ENCODE measurements at regions not wholly inside any gene's neighbourhood (a gene's known extent, or its start where the extent isn't known, plus 50 kb on each side); places are given as distances from the start of the nearest gene placed in this dataset.

DNA sequence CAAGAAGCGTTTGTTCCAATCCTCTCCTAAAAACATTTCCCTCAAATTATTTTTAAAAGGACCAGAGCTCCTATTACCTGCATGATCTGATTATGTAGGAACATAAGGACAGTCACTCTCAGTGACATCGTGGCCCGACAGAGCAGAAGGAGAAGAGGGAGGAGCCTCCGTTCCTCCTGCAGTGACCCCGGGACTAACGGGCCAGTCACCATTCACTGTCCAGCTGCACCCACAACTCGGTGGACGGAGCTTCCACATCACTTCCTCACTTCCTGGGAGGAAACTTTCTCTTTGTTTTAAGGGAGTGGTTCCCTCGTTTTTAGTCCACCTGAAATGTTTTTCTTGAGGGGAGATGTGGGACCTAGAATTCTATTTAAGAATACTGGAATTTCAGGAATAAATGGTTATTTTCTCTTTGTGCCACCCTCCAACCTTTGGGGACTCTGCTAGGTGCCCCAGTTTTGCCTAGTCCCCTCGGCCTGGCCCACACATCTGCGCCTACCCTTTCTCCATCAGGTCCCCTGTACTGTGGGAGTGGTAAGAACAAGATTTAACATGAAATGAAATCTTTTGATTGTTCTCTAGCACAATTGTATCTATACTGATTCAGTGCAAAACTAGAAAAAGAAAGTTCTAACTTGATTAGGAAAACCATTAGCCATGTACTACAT lies 173.5 kb upstream of the RNF32 start:
- TF ChIP-seq CTCF (IDR thresholded peaks at IDR 0.05) (no peak), POLR2A (IDR thresholded peaks at IDR 0.05) (no peak), POLR2AphosphoS5 (IDR thresholded peaks at IDR 0.05) (no peak)
- WGBS: 84% methylated on average over 11 of the region's 11 CpGs
- H3K4me1 ChIP-seq (replicated peaks): peaks cover 5% of the 10 kb centered on the region
- H3K9me3 ChIP-seq: no peaks in the 10 kb centered on the region
- H3K27ac ChIP-seq: no peak overlapping the region
- no peaks in the 10 kb centered on the region for H3K36me3 ChIP-seq
- H3K4me3 ChIP-seq: no peak overlapping the region
- H3K27me3 ChIP-seq (replicated peaks; ENCODE audit: insufficient read depth): no peaks in the 10 kb centered on the region
- intact Hi-C loops (cut with DNase I): loop anchor here (10.0 kb wide), 1 partner anchor 652 kb away; the partner anchor contains the start of gene SHH
- no peak for DNase-seq (ENCODE audit: low spot score)

- TF ChIP-seq POLR2AphosphoS5 (IDR thresholded peaks at IDR 0.05) (no peak), POLR2A (IDR thresholded peaks at IDR 0.05) (no peak), CTCF (IDR thresholded peaks at IDR 0.05) (no peak)
- Histone ChIP-seq H3K36me3 (no peaks in the 10 kb centered on the region), H3K9me3 (no peaks in the 10 kb centered on the region), H3K4me3 (no peak overlapping the region), H3K4me1 (replicated peaks) (peaks cover 12% of the 10 kb centered on the region), H3K27me3 (replicated peaks; ENCODE audit: insufficient read depth) (no peaks in the 10 kb centered on the region), H3K27ac (no peak overlapping the region)
- intact Hi-C loops (cut with DNase I): loop anchor here (10.0 kb wide), 1 partner anchor 651 kb away; the partner anchor contains the start of gene SHH
- no peak for DNase-seq (ENCODE audit: low spot score)
- WGBS: 29% methylated on average over 13 of the region's 13 CpGs
Measured at GRCh38 chr7:156466272-156466671, 174.3 kb upstream of the RNF32 start.

GRCh38 chr7:156465186-156465585 lies 175.4 kb upstream of the RNF32 start:
- WGBS: 95% methylated on average over 10 of the region's 10 CpGs
- Histone ChIP-seq H3K27me3 (replicated peaks; ENCODE audit: insufficient read depth) (no peaks in the 10 kb centered on the region), H3K4me1 (replicated peaks) (peaks cover 19% of the 10 kb centered on the region), H3K4me3 (no peak overlapping the region), H3K9me3 (no peaks in the 10 kb centered on the region), H3K36me3 (no peaks in the 10 kb centered on the region), H3K27ac (no peak overlapping the region)
- intact Hi-C loops (cut with DNase I): loop anchor here (10.0 kb wide), 1 partner anchor 650 kb away; the partner anchor contains the start of gene SHH
- no peak for DNase-seq (ENCODE audit: low spot score)
- TF ChIP-seq POLR2A (IDR thresholded peaks at IDR 0.05) (no peak), POLR2AphosphoS5 (IDR thresholded peaks at IDR 0.05) (no peak), CTCF (IDR thresholded peaks at IDR 0.05) (no peak)

DNA sequence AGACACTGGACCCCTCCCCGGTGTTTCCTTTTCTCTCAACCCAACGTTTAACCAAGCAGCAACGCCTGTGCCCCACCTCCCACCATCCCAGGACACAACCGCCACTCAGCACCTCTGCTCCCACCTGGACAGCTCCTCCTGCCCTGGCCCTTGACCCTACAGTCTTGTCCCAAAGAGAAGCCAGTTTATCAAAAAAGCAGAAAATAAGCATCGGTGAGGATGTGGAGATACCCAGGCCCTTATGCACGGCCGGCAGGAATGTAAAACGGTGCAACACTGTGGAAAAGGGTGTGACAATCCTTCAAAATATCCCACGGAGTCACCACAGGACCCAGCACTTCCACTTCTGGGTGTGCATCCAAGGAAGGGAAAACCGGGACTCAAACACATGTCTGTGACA lies 176.2 kb upstream of the RNF32 start:
- DNase-seq (ENCODE audit: low spot score): no peak
- H3K27ac ChIP-seq: no peak overlapping the region
- intact Hi-C loops (cut with DNase I): loop anchor here (10.0 kb wide), 1 partner anchor 650 kb away; the partner anchor contains the start of gene SHH
- H3K4me1 ChIP-seq (replicated peaks): peaks cover 19% of the 10 kb centered on the region
- no peaks in the 10 kb centered on the region for H3K9me3 ChIP-seq
- TF ChIP-seq POLR2A (IDR thresholded peaks at IDR 0.05) (no peak), POLR2AphosphoS5 (IDR thresholded peaks at IDR 0.05) (no peak), CTCF (IDR thresholded peaks at IDR 0.05) (no peak)
- H3K27me3 ChIP-seq (replicated peaks; ENCODE audit: insufficient read depth): no peaks in the 10 kb centered on the region
- H3K36me3 ChIP-seq: no peaks in the 10 kb centered on the region
- WGBS: 85% methylated on average over 10 of the region's 10 CpGs
- H3K4me3 ChIP-seq: no peak overlapping the region

DNA sequence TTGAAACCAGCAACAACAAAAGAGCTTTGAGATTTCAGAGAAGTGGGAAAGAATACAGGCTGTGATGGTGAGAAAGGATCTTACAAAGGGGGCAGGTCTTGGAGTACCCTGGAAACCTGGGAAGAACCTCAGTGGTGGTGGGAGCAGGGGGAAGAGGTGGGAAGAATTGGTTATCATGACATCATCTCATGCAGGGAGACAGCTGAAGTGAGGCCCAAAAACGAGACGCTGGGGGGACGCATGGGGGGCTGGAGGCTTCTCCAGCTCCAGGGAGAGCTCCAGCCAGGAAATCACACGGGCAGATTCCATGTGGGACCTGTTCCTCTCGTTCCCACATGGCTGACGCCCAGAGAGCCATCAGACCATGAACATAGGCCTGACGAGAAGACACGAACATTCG lies 177.3 kb upstream of the RNF32 start:
- no peaks in the 10 kb centered on the region for H3K9me3 ChIP-seq
- H3K36me3 ChIP-seq: no peaks in the 10 kb centered on the region
- intact Hi-C loops (cut with DNase I): loop anchor here (10.0 kb wide), 1 partner anchor 648 kb away; the partner anchor contains the start of gene SHH
- DNase-seq (ENCODE audit: low spot score): no peak
- peaks cover 19% of the 10 kb centered on the region for H3K4me1 ChIP-seq (replicated peaks)
- 54% methylated on average over 9 of the region's 9 CpGs for WGBS
- TF ChIP-seq CTCF (IDR thresholded peaks at IDR 0.05) (no peak), POLR2AphosphoS5 (IDR thresholded peaks at IDR 0.05) (no peak), POLR2A (IDR thresholded peaks at IDR 0.05) (no peak)
- no peak overlapping the region for H3K4me3 ChIP-seq
- no peaks in the 10 kb centered on the region for H3K27me3 ChIP-seq (replicated peaks; ENCODE audit: insufficient read depth)
- no peak overlapping the region for H3K27ac ChIP-seq
